GM18873 (cell line): ENCODE measurements at regions not wholly inside any gene's neighbourhood (a gene's known extent, or its start where the extent isn't known, plus 50 kb on each side); places are given as distances from the start of the nearest gene placed in this dataset.

Experiments used
- ATAC-seq: cut with Tn5 transposase; IDR thresholded peaks from one replicate; pipeline ENCODE4 v1.9.1; 2021; ENCODE audit warnings: mild to moderate bottlenecking, moderate library complexity, moderate number of reproducible peaks; ENCODE audit not compliant: unreplicated experiment, low FRiP score

GRCh38 chr6:122524056-122524455 is 52.4 kb upstream of the SERINC1 start:
- no peak for ATAC-seq

DNA sequence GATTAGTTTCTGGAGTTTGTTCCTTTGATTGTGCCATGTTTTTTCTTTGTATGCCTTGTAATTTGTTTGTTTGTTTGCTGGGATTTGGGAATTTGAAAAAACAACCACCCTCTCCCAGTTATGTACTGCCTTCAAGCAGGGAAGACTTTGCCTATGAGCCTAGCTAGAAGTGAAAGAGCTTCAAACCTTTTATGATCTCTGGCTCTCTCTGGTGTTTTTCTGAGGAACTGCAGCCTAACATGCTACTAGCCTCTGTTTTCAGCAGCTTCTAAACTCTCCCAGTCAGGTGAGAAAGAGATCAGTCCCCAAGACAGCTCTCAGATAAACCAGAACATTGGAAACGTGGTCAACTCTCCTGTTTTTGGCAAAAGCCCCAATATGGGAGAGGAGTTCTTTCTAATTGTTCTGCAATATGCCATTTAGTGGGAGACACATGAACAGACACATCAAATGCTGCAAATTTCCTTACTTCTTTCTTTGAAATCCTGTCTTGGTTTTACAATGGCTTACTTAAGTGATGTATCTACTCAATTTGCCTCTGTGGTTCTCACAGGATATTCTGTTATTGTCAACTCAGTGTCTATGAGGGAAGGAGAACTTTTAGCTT is 58.9 kb upstream of the SERINC1 start:
- ATAC-seq = peak; percentile 96

DNA sequence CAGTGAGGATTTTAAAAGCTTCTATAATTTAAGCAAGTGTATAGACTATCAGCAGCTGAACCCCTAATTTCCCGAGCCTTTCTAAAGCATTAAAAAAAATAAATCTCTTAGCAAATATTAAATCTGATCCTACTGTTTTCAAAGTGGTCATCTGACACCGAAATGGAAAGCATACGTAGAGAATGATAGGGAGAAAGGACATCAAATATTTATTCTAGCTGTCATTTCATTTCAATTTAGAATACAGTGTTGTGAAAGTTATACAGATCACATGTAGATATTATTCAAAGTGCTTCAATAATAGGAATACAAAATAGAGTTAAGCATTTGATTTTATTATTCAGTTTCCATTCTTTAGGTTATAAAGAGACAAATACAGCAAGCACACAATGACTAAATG is 61.9 kb upstream of the PKIB start:
- no peak for ATAC-seq

- no peak for ATAC-seq
Observed at GRCh38 chr6:122548820-122549219, 61.4 kb upstream of the PKIB start.

- no peak for ATAC-seq
Observed at GRCh38 chr6:122553697-122554096, 56.5 kb upstream of the PKIB start.

DNA sequence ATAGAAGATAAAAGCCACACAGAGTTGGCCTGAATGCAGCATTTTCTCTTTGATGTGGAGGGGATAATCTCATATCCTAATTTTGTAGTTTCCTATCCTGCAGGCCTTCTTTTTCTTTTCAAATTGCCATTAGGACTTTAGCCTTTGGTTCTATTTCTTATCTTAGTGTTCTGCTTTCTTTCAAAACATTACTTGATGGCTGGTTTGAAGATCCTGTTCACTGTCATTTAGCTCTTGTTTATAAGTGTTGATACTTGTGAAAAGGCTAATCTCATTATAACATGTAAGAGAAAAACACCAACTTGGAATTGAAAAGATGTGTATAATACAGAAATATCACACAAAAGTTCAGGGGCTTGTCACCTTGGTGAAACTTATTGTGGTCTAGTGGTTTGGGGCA is 54.6 kb upstream of the PKIB start:
- no peak for ATAC-seq

GRCh38 chr6:122558080-122558479 is 52.1 kb upstream of the PKIB start:
- no peak for ATAC-seq
